Tibial nerve (tissue), 3 donors: ENCODE measurements at regions not wholly inside any gene's neighbourhood (a gene's known extent, or its start where the extent isn't known, plus 50 kb on each side); places are given as distances from the start of the nearest gene placed in this dataset.

Source experiments
- CTCF ChIP-seq, 5 experiments: fragments of 200-600 bp in 3 of 5; fragments of 450-650 bp in 2 of 5; sonication (generic) in 3 of 5; IDR thresholded peaks; one replicate each; pipeline ENCODE4 v1.5.1; 2016 to 2019; ENCODE audit warnings: antibody characterized with exemption in 5 of 5, mild to moderate bottlenecking in 3 of 5, moderate library complexity in 2 of 5
- POLR2A ChIP-seq, 2 donors: fragments of 450-650 bp; IDR thresholded peaks; one replicate each; pipeline ENCODE4 v1.6.1; 2017; ENCODE audit warnings: antibody characterized with exemption in 2 of 2, mild to moderate bottlenecking in 2 of 2, moderate library complexity in 2 of 2

- TF ChIP-seq CTCF (IDR thresholded peaks at IDR 0.05) (no peak), POLR2A (IDR thresholded peaks at IDR 0.05) (no peak)
These were observed 116.8 kb upstream of the SHB start for GRCh38 chr9:38185647-38186403.
